K562 (cell line): ENCODE measurements at regions not wholly inside any gene's neighbourhood (a gene's known extent, or its start where the extent isn't known, plus 50 kb on each side); places are given as distances from the start of the nearest gene placed in this dataset.

Source experiments
- ATAC-seq: fragments of 200-7000 bp; cut with Tn5 transposase; 3 replicates; pipeline ENCODE4 v1.9.1; 2020; ENCODE audit warnings: moderate library complexity
- BruUV-seq: library from RNA; stranded (reverse); fragments of 400-500 nt; replicated peaks from 2 replicates; lab custom pipeline; 2021; lab: Mats Ljungman, UMichigan
- CTCF ChIA-PET: fragments of 300-600 bp; formaldehyde crosslinking; extraction: SDS; loops from one replicate; lab custom pipeline; 2021; ENCODE audit warnings: low intra/inter-chr PET ratio; lab: Yijun Ruan, JAX
- POLR2A ChIA-PET: fragments of 300-600, 350-650 bp; sonication (Branson Sonifier 250); formaldehyde crosslinking; extraction: SDS; loops from one replicate; lab custom pipeline; 2021; ENCODE audit warnings: antibody characterized with exemption, inconsistent platforms; lab: Yijun Ruan, JAX
- DNase-seq, 4 experiments: peaks; one replicate each; pipeline versions ENCODE4 v3.0.0 to v3.0.0-alpha.2; 2011 to 2018; ENCODE audit warnings: low spot score in 3 of 4, mixed read lengths in 3 of 4; ENCODE audit errors: extremely low read depth in 1 of 4
- FAIRE-seq: peaks from 2 replicates; lab custom pipeline; 2011; peaks lifted over from hg19 to GRCh38; lab: Jason Lieb, UNC
- H2AFZ ChIP-seq: 2 replicates; pipeline ENCODE4 v1.6.0; 2011; ENCODE audit warnings: low read depth, low read length, control low read depth, inconsistent platforms
- H3K27ac ChIP-seq: fragments of 200-600 bp; 3 replicates; pipeline ENCODE4 v1.8.0; 2011; ENCODE audit warnings: low read depth, mild to moderate bottlenecking, control low read depth, inconsistent platforms, low read length, moderate library complexity, mixed read lengths; ENCODE audit errors: extremely low read depth
- H3K27me3 ChIP-seq, 2 experiments: fragments of 300-600 bp in 1 of 2; 2 replicates in 1 of 2; 3 replicates in 1 of 2; pipeline versions ENCODE4 v1.6.0 to v1.8.0; 2011; ENCODE audit warnings: inconsistent platforms in 2 of 2, low read length in 2 of 2, mild to moderate bottlenecking in 1 of 2, mixed read lengths in 1 of 2, moderate library complexity in 1 of 2; ENCODE audit not compliant: control insufficient read depth in 2 of 2, insufficient read depth in 2 of 2
- H3K36me3 ChIP-seq: fragments of 300-600 bp; 3 replicates; pipeline ENCODE4 v1.8.0; 2011; ENCODE audit warnings: mild to moderate bottlenecking, low read length, inconsistent platforms; ENCODE audit not compliant: control insufficient read depth, insufficient read depth
- H3K4me1 ChIP-seq, 2 experiments: fragments of 200-600 bp in 1 of 2; replicated peaks in 1 of 2; 2 replicates in 1 of 2; 3 replicates in 1 of 2; pipeline versions ENCODE4 v1.5.1 to v1.8.0; 2011; ENCODE audit warnings: inconsistent platforms in 2 of 2, low read length in 2 of 2, mild to moderate bottlenecking in 1 of 2, mixed read lengths in 1 of 2, moderate library complexity in 1 of 2; ENCODE audit not compliant: control insufficient read depth in 2 of 2, insufficient read depth in 2 of 2
- H3K4me2 ChIP-seq: 2 replicates; pipeline ENCODE4 v1.6.1; 2011; ENCODE audit warnings: low read length, control low read depth, inconsistent platforms, mixed read lengths; ENCODE audit not compliant: insufficient read depth
- H3K4me3 ChIP-seq: fragments of 200-600 bp; sonication (generic), shearing (Covaris generic); 2 replicates; pipeline ENCODE4 v1.5.1; 2016; ENCODE audit warnings: control low read depth, inconsistent platforms
- H3K79me2 ChIP-seq: fragments of 200-600 bp; 3 replicates; pipeline ENCODE4 v1.8.0; 2011; ENCODE audit warnings: low read length, inconsistent platforms; ENCODE audit not compliant: control insufficient read depth, insufficient read depth
- H3K9ac ChIP-seq, 2 experiments: 2 replicates each; pipeline versions ENCODE4 v1.6.0 to v1.6.1; 2011; ENCODE audit warnings: low read depth in 2 of 2, low read length in 2 of 2, control low read depth in 1 of 2, inconsistent platforms in 1 of 2, mild to moderate bottlenecking in 1 of 2, mixed read lengths in 1 of 2; ENCODE audit not compliant: insufficient read depth in 1 of 2
- H3K9me1 ChIP-seq: one replicate; pipeline ENCODE4 v1.6.0; 2011; ENCODE audit warnings: inconsistent platforms, mild to moderate bottlenecking, low read length, moderate library complexity; ENCODE audit not compliant: control insufficient read depth, insufficient read depth
- H3K9me3 ChIP-seq: replicated peaks from 2 replicates; pipeline ENCODE4 v1.5.1; 2011; ENCODE audit warnings: low read depth, low read length, inconsistent platforms; ENCODE audit not compliant: control insufficient read depth, insufficient read depth
- H4K20me1 ChIP-seq: replicated peaks from 2 replicates; pipeline ENCODE4 v1.6.1; 2011; ENCODE audit warnings: low read length, inconsistent platforms, mixed read lengths; ENCODE audit not compliant: control insufficient read depth, insufficient read depth
- ASH1L ChIP-seq: fragments of 450-650 bp; IDR thresholded peaks from 2 replicates; pipeline ENCODE4 v1.6.1; 2018; ENCODE audit warnings: borderline replicate concordance, mild to moderate bottlenecking, low read depth; ENCODE audit not compliant: partially characterized antibody
- FUS ChIP-seq: fragments of 200-400 bp; formaldehyde crosslinking; optimal IDR thresholded peaks from 2 replicates; pipeline ENCODE3; 2017; ENCODE audit warnings: low read depth, low read length
- HNRNPK ChIP-seq: fragments of 200-400 bp; formaldehyde crosslinking; IDR thresholded peaks from one replicate; pipeline ENCODE4 v1.6.1; 2018; ENCODE audit warnings: mild to moderate bottlenecking, low read depth, low read length; ENCODE audit not compliant: poor library complexity, severe bottlenecking
- HSF4 ChIP-seq: fragments of 250-450 bp; sonication (Bioruptor Pico); IDR thresholded peaks from 2 replicates; pipeline ENCODE4 v2.1.2; 2022; ENCODE audit warnings: mild to moderate bottlenecking, moderate library complexity, borderline replicate concordance
- MEIS2 ChIP-seq: fragments of 450-650 bp; IDR thresholded peaks from 2 replicates; pipeline ENCODE4 v1.6.1; 2014; ENCODE audit warnings: mild to moderate bottlenecking; ENCODE audit not compliant: partially characterized antibody
- MYBL2 ChIP-seq, 2 experiments: fragments of 450-650 bp in 1 of 2; sonication (generic) in 1 of 2; formaldehyde crosslinking in 1 of 2; IDR thresholded peaks; 2 replicates each; pipeline versions ENCODE4 v1.6.1 to v1.8.1; 2017 to 2022; ENCODE audit warnings: borderline replicate concordance in 1 of 2, inconsistent platforms in 1 of 2, low read depth in 1 of 2, mild to moderate bottlenecking in 1 of 2, missing genetic modification reagents in 1 of 2, moderate library complexity in 1 of 2
- POLR2G ChIP-seq: fragments of 200-400 bp; formaldehyde crosslinking; IDR thresholded peaks from 2 replicates; pipeline ENCODE4 v1.6.1; 2017; ENCODE audit warnings: low read depth, mild to moderate bottlenecking, antibody characterized with exemption, low read length, moderate library complexity
- TBP ChIP-seq: optimal IDR thresholded peaks from 2 replicates; pipeline ENCODE3; 2011; ENCODE audit warnings: low read depth, low read length, improper control_type of control experiment
- ZNF146 ChIP-seq: IDR thresholded peaks from one replicate; pipeline ENCODE4 v1.6.1; 2018; ENCODE audit warnings: missing compliant biosample characterization; ENCODE audit not compliant: unreplicated experiment
- WGBS: fragments of 100-300 bp; shearing (Covaris generic); methylation state at CpG from one replicate; pipeline ENCODE4 v1.1.6; 2016; ENCODE audit warnings: low coverage, mixed read lengths; ENCODE audit not compliant: insufficient coverage; ENCODE audit errors: missing lambda C conversion rate; 5-methylcytosine and 5-hydroxymethylcytosine counted together
- in situ Hi-C: fragments of 300-500 bp; cut with MboI; formaldehyde crosslinking; loops from 4 replicates; pipeline ENCODE4 v1.15.0; 2018; ENCODE audit warnings: inconsistent platforms, mixed read lengths
- intact Hi-C: fragments of 100-400 bp; cut with micrococcal nuclease; formaldehyde crosslinking; loops from 2 replicates; pipeline ENCODE4 v1.14.2; 2022
- TF ChIP-seq, protein P1 (sequence below): sonication (generic); formaldehyde crosslinking; IDR thresholded peaks from 2 replicates; pipeline ENCODE4 v1.8.1; 2022; ENCODE audit warnings: missing genetic modification reagents
- TF ChIP-seq, protein P2 (sequence below): fragments of 450-650 bp; IDR thresholded peaks from 2 replicates; pipeline ENCODE4 v1.6.1; 2014; ENCODE audit warnings: low read depth, mild to moderate bottlenecking, moderate library complexity, borderline replicate concordance

DNA sequence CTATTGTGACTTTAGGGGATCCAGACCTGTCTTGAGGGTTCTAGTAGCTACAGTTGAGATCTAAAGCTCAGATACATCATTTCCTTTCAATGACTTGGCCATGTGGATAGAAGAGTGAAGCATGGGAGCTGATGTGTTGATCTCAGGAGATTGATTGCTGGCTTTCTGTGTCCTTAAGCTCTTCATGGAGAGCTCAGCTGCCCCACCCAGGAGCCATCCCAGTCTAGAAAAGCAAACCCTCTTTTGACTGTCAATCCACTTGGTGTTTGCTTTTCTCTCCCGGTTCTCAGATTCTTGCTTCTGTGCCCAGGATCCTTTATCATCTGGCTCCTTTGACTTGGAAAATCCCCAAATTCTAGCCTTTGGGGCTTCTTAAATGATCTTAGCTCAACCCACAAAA lies 87.2 kb downstream of the ATP1A1 start (continued):
- TF ChIP-seq MYBL2 (IDR thresholded peaks at IDR 0.05; ENCODE audit: low read depth) (no peak), MYBL2 (CRISPR knock-in tag; IDR thresholded peaks at IDR 0.05; ENCODE audit: borderline replicate concordance) (no peak), MEIS2 (peak; percentile 63), ZNF146 (CRISPR knock-in tag) (no peak), FUS (no peak), TBP (no peak), ASH1L (no peak)
- TF ChIP-seq, protein P1, sequence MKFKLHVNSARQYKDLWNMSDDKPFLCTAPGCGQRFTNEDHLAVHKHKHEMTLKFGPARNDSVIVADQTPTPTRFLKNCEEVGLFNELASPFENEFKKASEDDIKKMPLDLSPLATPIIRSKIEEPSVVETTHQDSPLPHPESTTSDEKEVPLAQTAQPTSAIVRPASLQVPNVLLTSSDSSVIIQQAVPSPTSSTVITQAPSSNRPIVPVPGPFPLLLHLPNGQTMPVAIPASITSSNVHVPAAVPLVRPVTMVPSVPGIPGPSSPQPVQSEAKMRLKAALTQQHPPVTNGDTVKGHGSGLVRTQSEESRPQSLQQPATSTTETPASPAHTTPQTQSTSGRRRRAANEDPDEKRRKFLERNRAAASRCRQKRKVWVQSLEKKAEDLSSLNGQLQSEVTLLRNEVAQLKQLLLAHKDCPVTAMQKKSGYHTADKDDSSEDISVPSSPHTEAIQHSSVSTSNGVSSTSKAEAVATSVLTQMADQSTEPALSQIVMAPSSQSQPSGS = no peak

DNA sequence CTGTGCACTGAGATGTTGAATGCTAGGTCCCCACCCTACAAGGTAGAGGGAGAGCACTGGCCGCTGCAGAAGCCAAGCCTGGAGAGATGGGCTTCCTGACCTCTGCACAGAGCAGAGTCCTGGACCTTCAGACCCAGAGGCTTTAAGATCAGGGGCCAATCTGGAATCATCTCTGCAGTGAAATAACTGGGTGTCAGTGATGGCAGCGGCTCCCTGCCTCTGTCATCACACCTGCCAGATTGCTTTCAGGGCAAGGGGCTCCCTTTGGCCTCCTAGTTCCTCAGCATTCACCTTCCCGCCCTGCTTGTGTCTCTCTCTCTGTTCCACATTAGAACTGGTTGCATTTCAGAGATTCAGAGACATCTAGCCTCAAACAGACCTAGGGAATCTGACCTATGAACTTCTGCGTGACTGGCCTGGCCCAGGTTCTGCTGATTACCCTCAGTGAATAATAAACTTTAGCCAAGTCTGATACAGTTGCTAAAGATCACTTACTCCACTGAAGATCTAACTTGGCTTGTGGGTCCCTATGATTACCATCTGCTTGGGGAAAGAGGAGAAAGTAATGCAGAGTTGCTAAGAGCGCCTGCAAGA lies 87.8 kb downstream of the ATP1A1 start:
- H2AFZ ChIP-seq = no peak overlapping the region
- H3K4me1 ChIP-seq = peaks cover under 1 to 10% of the 10 kb centered on the region in 2 experiments; a peak in 3 of 5 replicates
- no peak for ATAC-seq
- no peak overlapping the region for H3K4me3 ChIP-seq
- no peak overlapping the region for H3K4me2 ChIP-seq
- no peak for FAIRE-seq
- H3K9me3 ChIP-seq = no peaks in the 10 kb centered on the region
- CTCF ChIA-PET = no interaction called here
- no peak for DNase-seq
- BruUV-seq = no TSS peak
- TF ChIP-seq HNRNPK = no peak
- TF ChIP-seq HSF4 (CRISPR knock-in tag) = no peak
- TF ChIP-seq POLR2G = no peak
- TF ChIP-seq, protein P2, sequence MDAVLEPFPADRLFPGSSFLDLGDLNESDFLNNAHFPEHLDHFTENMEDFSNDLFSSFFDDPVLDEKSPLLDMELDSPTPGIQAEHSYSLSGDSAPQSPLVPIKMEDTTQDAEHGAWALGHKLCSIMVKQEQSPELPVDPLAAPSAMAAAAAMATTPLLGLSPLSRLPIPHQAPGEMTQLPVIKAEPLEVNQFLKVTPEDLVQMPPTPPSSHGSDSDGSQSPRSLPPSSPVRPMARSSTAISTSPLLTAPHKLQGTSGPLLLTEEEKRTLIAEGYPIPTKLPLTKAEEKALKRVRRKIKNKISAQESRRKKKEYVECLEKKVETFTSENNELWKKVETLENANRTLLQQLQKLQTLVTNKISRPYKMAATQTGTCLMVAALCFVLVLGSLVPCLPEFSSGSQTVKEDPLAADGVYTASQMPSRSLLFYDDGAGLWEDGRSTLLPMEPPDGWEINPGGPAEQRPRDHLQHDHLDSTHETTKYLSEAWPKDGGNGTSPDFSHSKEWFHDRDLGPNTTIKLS = no peak
- 37% methylated on average over 5 of the region's 5 CpGs for WGBS
- H3K27me3 ChIP-seq = no peaks in the 10 kb centered on the region
- H3K9ac ChIP-seq = no peak overlapping the region
- H4K20me1 ChIP-seq = no peaks in the 10 kb centered on the region
- in situ Hi-C loops (no loop called here), intact Hi-C loops (no loop called here)
- H3K79me2 ChIP-seq = no peaks in the 10 kb centered on the region
- no peak overlapping the region for H3K27ac ChIP-seq
- no peaks in the 10 kb centered on the region for H3K9me1 ChIP-seq
- POLR2A ChIA-PET = interaction anchor here (0.6 to 1.6 kb wide), 5 partner anchors 11 to 148 kb away, joined by 3 to 6 read pairs (median 4); no protein-coding TSS in a partner anchor
- H3K36me3 ChIP-seq = no peaks in the 10 kb centered on the region
